ENCODE measurements at regions not wholly inside any gene's neighbourhood (a gene's known extent, or its start where the extent isn't known, plus 50 kb on each side); places are given as distances from the start of the nearest gene placed in this dataset.

DNA sequence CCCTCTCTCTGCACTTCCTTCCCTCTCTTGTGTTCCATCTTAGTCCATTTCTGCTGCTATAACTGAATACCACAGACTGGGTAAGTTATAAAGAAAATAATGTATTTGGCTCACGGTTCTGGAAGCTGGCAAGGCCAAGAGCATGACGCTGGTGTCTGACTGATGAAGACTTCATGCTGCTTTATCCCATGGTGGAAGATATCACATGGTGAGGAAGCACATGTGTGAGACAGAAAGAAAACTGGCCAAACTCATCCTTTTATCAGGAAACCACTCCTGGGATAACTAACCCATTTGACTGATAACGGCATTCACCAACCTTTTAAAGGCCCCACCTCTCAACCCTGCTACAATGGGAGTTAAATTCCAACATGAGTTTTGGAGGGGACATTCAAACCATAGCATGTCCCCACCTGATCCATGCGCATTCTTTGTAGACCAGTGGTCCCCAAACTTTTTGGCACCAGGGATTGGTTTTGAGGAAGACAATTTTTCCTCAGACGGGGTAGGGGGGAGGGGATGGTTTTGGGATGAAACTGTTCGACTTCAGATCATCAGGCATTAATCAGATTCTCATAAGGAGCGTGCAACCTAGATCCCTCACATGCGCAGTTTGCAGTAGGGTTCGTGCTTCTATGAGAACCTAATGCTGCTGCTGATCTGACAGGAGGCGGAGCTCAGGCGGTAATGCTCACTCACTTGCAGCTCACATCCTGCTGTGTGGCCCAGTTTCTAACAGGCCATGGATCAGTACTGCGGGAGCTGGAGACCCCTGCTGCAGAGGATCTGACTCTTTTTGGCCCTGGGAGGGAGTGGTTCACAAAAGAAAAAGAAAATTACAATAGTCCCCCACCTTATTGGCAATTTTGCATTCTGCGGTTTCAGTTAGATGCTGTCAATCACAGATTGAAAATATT lies 61.6 kb upstream of the SMOX start:
- ATAC-seq (ENCODE audit: insufficient read depth, low FRiP score): no peak
- Histone ChIP-seq H3K9ac (ENCODE audit: insufficient read depth in 1 of 2, low read length in 2 of 2) (no peak overlapping the region), H3K4me1 (ENCODE audit: control insufficient read depth in 5 of 5, insufficient read depth in 5 of 5, low read length in 5 of 5) (peaks cover 0 to 27% (median 3%) of the 10 kb centered on the region in 5 donors), H3K9me3 (ENCODE audit: control insufficient read depth in 4 of 4, insufficient read depth in 3 of 4, low read length in 3 of 4) (no peaks in the 10 kb centered on the region), H3K27me3 (ENCODE audit: control insufficient read depth in 3 of 3, insufficient read depth in 3 of 3, low read length in 2 of 3) (no peaks in the 10 kb centered on the region), H3K27ac (ENCODE audit: low read depth in 1 of 2, low read length in 1 of 2) (no peak overlapping the region), H3K36me3 (ENCODE audit: control insufficient read depth in 4 of 4, insufficient read depth in 4 of 4, low read length in 4 of 4) (no peaks in the 10 kb centered on the region), H3K4me3 (no peak overlapping the region)
- TF ChIP-seq, protein P1, sequence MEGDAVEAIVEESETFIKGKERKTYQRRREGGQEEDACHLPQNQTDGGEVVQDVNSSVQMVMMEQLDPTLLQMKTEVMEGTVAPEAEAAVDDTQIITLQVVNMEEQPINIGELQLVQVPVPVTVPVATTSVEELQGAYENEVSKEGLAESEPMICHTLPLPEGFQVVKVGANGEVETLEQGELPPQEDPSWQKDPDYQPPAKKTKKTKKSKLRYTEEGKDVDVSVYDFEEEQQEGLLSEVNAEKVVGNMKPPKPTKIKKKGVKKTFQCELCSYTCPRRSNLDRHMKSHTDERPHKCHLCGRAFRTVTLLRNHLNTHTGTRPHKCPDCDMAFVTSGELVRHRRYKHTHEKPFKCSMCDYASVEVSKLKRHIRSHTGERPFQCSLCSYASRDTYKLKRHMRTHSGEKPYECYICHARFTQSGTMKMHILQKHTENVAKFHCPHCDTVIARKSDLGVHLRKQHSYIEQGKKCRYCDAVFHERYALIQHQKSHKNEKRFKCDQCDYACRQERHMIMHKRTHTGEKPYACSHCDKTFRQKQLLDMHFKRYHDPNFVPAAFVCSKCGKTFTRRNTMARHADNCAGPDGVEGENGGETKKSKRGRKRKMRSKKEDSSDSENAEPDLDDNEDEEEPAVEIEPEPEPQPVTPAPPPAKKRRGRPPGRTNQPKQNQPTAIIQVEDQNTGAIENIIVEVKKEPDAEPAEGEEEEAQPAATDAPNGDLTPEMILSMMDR (IDR thresholded peaks at IDR 0.05; ENCODE audit: control extremely low read depth, extremely low read depth): no peak
- no peak for DNase-seq
- WGBS, 2 donors: 80 to 87% methylated on average over 13 of the region's 13 CpGs

- TF ChIP-seq, protein P1 (IDR thresholded peaks at IDR 0.05; ENCODE audit: control extremely low read depth, extremely low read depth): no peak
- 74 to 84% methylated on average over 4 of the region's 4 CpGs for WGBS, 2 donors
- H3K27ac ChIP-seq (ENCODE audit: low read depth in 1 of 2, low read length in 1 of 2): no peak overlapping the region
- DNase-seq: no peak
- H3K36me3 ChIP-seq (ENCODE audit: control insufficient read depth in 4 of 4, insufficient read depth in 4 of 4, low read length in 4 of 4): no peaks in the 10 kb centered on the region
- H3K4me1 ChIP-seq (ENCODE audit: control insufficient read depth in 5 of 5, insufficient read depth in 5 of 5, low read length in 5 of 5): peaks cover 0 to 27% (median 3%) of the 10 kb centered on the region in 5 donors
- no peaks in the 10 kb centered on the region for H3K27me3 ChIP-seq (ENCODE audit: control insufficient read depth in 3 of 3, insufficient read depth in 3 of 3, low read length in 2 of 3)
- H3K4me3 ChIP-seq: no peak overlapping the region
- no peaks in the 10 kb centered on the region for H3K9me3 ChIP-seq (ENCODE audit: control insufficient read depth in 4 of 4, insufficient read depth in 3 of 4, low read length in 3 of 4)
- ATAC-seq (ENCODE audit: insufficient read depth, low FRiP score): no peak
- no peak overlapping the region for H3K9ac ChIP-seq (ENCODE audit: insufficient read depth in 1 of 2, low read length in 2 of 2)
These were observed 63.9 kb upstream of the SMOX start for GRCh38 chr20:4084721-4085120.

GRCh38 chr20:4084096-4084495 lies 64.5 kb upstream of the SMOX start:
- TF ChIP-seq, protein P1 (IDR thresholded peaks at IDR 0.05; ENCODE audit: control extremely low read depth, extremely low read depth): no peak
- H3K4me3 ChIP-seq: no peak overlapping the region
- no peak for DNase-seq
- H3K27me3 ChIP-seq (ENCODE audit: control insufficient read depth in 3 of 3, insufficient read depth in 3 of 3, low read length in 2 of 3): no peaks in the 10 kb centered on the region
- H3K27ac ChIP-seq (ENCODE audit: low read depth in 1 of 2, low read length in 1 of 2): no peak overlapping the region
- peaks cover 0 to 27% (median 3%) of the 10 kb centered on the region in 5 donors for H3K4me1 ChIP-seq (ENCODE audit: control insufficient read depth in 5 of 5, insufficient read depth in 5 of 5, low read length in 5 of 5)
- H3K36me3 ChIP-seq (ENCODE audit: control insufficient read depth in 4 of 4, insufficient read depth in 4 of 4, low read length in 4 of 4): no peaks in the 10 kb centered on the region
- ATAC-seq (ENCODE audit: insufficient read depth, low FRiP score): no peak
- 98 to 100% methylated on average over 1 of the region's 1 CpG for WGBS, 2 donors
- H3K9ac ChIP-seq (ENCODE audit: insufficient read depth in 1 of 2, low read length in 2 of 2): no peak overlapping the region
- no peaks in the 10 kb centered on the region for H3K9me3 ChIP-seq (ENCODE audit: control insufficient read depth in 4 of 4, insufficient read depth in 3 of 4, low read length in 3 of 4)

Data from lung (tissue), 11 donors.